LNCaP clone FGC (cell line): ENCODE measurements at regions not wholly inside any gene's neighbourhood (a gene's known extent, or its start where the extent isn't known, plus 50 kb on each side); places are given as distances from the start of the nearest gene placed in this dataset.

Experiments used
- DNase-seq: peaks from one replicate; pipeline ENCODE4 v3.0.0-alpha.2; 2011; ENCODE audit warnings: low read depth
- H3K4me3 ChIP-seq: 2 replicates; pipeline ENCODE4 v1.5.1; 2011; ENCODE audit warnings: mild to moderate bottlenecking, low read depth, low read length, control low read depth
- CTCF ChIP-seq: IDR thresholded peaks from 2 replicates; pipeline ENCODE4 v1.5.1; 2012; ENCODE audit warnings: mild to moderate bottlenecking; ENCODE audit not compliant: control insufficient read depth, insufficient read depth; ENCODE audit errors: extremely low read depth

DNA sequence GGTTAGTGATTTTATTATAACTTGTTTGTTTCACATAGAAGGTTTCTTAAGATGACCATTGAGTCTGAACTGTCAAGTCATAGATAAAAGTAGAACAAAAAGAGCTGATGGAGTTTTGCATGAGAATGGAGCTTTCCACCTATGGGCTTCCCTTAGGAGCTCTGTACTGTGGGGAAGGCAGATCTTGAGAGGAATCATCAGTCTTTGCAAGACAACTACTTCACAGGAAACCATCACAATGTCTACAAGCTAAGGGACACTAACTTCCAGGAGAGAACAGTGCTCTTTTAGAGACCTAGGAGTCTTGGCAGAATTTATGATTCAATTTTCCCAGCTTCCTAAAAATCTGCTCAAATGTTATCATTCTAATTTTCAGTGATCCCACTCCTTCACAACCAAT, 78.2 kb downstream of the FBXO5 start:
- no peak for TF ChIP-seq CTCF
- no peak for DNase-seq
- H3K4me3 ChIP-seq, result no peak overlapping the region

DNA sequence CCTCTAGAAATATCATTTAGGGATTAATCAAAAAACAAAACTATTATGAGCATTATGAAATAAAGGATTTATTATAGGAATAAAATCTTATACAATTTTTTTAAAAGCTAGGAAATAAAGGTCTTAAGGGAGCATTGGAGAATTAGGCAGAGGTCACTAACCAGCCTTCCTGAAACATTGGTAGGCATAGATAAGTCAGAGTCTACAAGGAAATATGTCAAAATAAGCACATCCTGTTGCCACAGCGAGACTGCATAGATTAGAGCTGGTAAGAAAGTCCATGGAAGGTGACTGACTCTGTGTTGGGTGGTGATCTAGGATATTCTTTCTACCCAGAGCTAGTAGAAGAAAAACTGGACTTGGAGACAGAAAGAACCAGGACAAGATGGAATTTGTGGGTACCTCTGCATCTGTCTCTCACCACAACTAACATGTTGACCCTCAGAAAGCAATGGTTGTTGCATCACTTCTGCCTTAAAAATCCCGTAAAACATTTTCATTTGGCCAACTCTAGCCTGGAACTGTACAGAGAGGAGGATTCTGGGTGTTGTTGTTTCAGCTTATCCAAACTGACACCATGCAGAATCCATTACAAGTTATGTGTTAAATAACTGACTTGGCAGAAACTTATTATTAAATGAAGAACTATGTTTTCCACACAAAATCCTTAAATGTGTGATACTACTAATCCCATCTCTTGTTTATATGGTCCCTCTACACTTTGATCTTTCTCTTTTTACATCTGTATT, 77.1 kb downstream of the FBXO5 start:
- no peak overlapping the region for H3K4me3 ChIP-seq
- no peak for DNase-seq
- TF ChIP-seq CTCF, result no peak

DNA sequence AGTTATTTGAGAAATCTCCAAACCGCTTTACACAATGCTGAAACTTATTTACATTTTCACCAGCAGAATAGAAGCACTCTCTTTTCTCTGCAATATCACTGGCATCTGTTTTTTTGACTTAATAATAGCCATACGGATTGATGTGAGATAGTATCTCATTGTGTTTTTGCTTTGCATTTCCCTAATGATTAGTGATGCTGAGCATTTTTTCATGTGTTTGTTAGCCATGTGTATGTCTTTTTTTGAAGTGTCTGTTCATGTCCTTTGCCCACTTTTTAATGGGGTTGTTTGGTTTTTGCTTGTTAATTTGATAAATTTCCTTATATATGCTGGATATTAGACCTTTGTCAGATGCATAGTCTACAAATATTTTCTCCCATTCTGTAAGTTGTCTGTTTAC, 73.6 kb downstream of the FBXO5 start:
- H3K4me3 ChIP-seq, result no peak overlapping the region
- TF ChIP-seq CTCF, result no peak
- no peak for DNase-seq

- no peak for TF ChIP-seq CTCF
- DNase-seq, result no peak
- no peak overlapping the region for H3K4me3 ChIP-seq
These were observed 66.8 kb downstream of the FBXO5 start for GRCh38 chr6:152916035-152916434.

DNA sequence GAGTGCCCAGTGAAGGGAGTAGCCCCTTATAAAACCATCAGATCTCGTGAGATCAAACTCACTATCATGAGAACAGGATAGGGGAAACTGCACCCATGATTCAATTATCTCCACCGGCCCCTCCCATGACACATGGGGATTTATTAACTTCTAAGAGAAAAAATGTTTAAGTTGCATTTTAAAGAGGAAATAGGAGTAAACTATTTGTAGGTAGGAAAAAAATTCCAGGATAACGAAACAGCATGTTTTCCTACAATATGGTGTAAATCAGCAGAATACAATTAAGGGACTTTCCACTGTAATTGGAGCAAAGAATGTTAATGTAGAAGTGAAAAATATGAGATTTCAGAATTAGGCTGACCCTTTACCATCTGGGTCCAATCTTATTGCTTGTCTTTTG, 63.9 kb downstream of the FBXO5 start:
- no peak overlapping the region for H3K4me3 ChIP-seq
- TF ChIP-seq CTCF, result no peak
- no peak for DNase-seq

- DNase-seq, result no peak
- no peak for TF ChIP-seq CTCF
- no peak overlapping the region for H3K4me3 ChIP-seq
These were observed 62.8 kb downstream of the FBXO5 start for GRCh38 chr6:152920016-152920415.
